ENCODE measurements at regions not wholly inside any gene's neighbourhood (a gene's known extent, or its start where the extent isn't known, plus 50 kb on each side); places are given as distances from the start of the nearest gene placed in this dataset.
"Not testable (repeated sequence)": the region's sequence is repeated elsewhere in the genome, so short reads cannot be mapped to it uniquely, and the experiment has no call there.

DNA sequence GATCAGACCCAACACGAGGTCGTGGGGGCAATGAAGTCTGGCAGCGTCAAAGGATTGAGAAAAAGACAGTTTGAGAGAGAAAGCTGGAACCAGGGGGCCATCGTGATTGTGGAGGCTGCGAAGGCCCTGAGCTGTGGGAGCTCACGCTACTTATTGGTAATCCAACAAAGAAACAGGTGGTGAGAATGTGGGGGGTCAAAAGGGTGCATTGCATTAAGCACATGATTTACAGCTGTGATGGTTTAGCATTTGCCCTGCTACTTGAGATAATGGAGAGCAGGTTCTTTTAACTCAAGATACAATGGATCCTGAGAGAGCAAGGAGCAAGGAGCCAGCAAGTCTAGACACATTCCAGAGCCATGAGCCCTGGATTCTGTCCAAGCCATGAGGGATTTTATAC, 276.8 kb upstream of the RRP15 start:
- H3K9me3 ChIP-seq (ENCODE audit: control insufficient read depth, insufficient read depth, low read length); H3K4me1 ChIP-seq (ENCODE audit: control insufficient read depth, insufficient read depth, low read length); H3K36me3 ChIP-seq (ENCODE audit: control insufficient read depth, insufficient read depth, low read length); H3K27me3 ChIP-seq (ENCODE audit: control insufficient read depth, insufficient read depth, low read length); H3K4me3 ChIP-seq (ENCODE audit: low read depth, low read length); DNase-seq (ENCODE audit: low read depth in 4 of 6, low spot score in 6 of 6); H3K27ac ChIP-seq (ENCODE audit: low read depth, low read length): not testable (repeated sequence)
- WGBS (ENCODE audit: insufficient coverage): 22% methylated on average over 6 of the region's 6 CpGs

DNA sequence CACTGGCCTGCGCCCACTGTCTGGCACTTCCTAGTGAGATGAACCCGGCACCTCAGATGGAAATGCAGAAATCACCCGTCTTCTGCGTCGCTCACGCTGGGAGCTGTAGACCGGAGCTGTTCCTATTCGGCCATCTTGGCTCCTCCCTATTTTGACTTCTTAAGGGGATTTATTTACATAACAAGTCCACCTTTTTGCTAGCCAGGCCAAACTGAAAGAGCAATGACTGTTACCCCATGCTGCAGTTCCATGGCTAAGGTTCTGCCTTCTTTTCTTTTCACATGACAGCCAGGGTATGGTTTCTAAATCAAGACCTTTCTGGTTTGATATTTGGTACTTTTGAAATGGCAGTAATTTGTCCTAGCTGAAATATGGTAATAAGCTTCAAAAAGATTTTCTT, 270.0 kb upstream of the RRP15 start:
- H3K9me3 ChIP-seq (ENCODE audit: control insufficient read depth, insufficient read depth, low read length); H3K27ac ChIP-seq (ENCODE audit: low read depth, low read length); H3K4me3 ChIP-seq (ENCODE audit: low read depth, low read length); H3K36me3 ChIP-seq (ENCODE audit: control insufficient read depth, insufficient read depth, low read length); DNase-seq (ENCODE audit: low read depth in 4 of 6, low spot score in 6 of 6); H3K4me1 ChIP-seq (ENCODE audit: control insufficient read depth, insufficient read depth, low read length); H3K27me3 ChIP-seq (ENCODE audit: control insufficient read depth, insufficient read depth, low read length): not testable (repeated sequence)
- WGBS (ENCODE audit: insufficient coverage): no CpG with 5 or more reads among the region's 8 CpGs

DNA sequence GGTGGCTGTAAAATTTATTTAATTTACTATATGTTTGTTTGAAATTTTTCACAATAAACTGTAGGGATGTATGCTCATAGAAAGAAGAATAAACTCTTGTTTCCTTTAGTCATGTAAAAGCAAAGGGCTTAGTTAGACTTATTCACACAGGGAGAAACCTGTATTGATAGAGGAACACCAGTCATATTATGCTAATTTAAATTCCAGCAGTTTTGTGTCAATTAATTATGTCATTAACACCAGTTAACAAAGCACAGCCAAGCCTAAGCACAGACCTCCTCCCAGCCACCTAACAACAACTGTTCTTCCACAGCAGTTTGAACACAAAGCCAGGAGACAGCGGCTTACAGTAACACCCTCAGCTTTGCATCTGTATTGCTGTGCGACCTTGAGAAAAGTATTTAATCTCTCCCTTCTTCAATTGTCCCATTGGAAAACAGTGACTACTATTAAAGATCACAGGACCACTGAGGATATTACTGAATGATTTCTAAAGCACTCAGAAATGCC, 260.8 kb upstream of the RRP15 start:
- 40% methylated on average over 2 of the region's 2 CpGs for WGBS (ENCODE audit: insufficient coverage)
- no peaks in the 10 kb centered on the region for H3K27me3 ChIP-seq (ENCODE audit: control insufficient read depth, insufficient read depth, low read length)
- peak in 1 of 6 donors; percentile 26 for DNase-seq (ENCODE audit: low read depth in 4 of 6, low spot score in 6 of 6)
- H3K4me3 ChIP-seq (ENCODE audit: low read depth, low read length): no peak overlapping the region
- no peak overlapping the region for H3K27ac ChIP-seq (ENCODE audit: low read depth, low read length)
- no peaks in the 10 kb centered on the region for H3K4me1 ChIP-seq (ENCODE audit: control insufficient read depth, insufficient read depth, low read length)
- H3K9me3 ChIP-seq (ENCODE audit: control insufficient read depth, insufficient read depth, low read length): peaks cover 3% of the 10 kb centered on the region
- no peaks in the 10 kb centered on the region for H3K36me3 ChIP-seq (ENCODE audit: control insufficient read depth, insufficient read depth, low read length)

DNA sequence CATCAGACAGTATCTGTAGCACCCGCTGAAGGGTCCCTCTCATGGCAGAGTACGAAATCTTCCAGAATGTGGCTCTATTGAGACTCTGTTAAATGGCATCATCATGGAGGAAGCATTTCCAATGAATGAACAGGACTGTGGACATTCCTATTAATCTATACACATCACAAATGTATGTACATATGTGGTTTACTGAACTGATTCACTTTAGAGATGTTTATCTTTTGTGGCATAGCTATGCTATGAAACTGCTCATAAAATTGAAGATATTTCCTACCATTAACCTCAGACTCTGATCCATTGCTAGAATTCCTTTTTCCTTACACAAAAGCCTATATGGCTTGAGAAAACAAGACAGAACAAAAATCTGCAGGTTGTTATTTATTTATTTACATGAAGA, 259.6 kb upstream of the RRP15 start:
- no peak overlapping the region for H3K4me3 ChIP-seq (ENCODE audit: low read depth, low read length)
- 100% methylated on average over 1 of the region's 2 CpGs for WGBS (ENCODE audit: insufficient coverage)
- H3K27ac ChIP-seq (ENCODE audit: low read depth, low read length): no peak overlapping the region
- no peaks in the 10 kb centered on the region for H3K36me3 ChIP-seq (ENCODE audit: control insufficient read depth, insufficient read depth, low read length)
- peaks cover 3% of the 10 kb centered on the region for H3K9me3 ChIP-seq (ENCODE audit: control insufficient read depth, insufficient read depth, low read length)
- H3K27me3 ChIP-seq (ENCODE audit: control insufficient read depth, insufficient read depth, low read length): no peaks in the 10 kb centered on the region
- DNase-seq (ENCODE audit: low read depth in 4 of 6, low spot score in 6 of 6): no peak
- H3K4me1 ChIP-seq (ENCODE audit: control insufficient read depth, insufficient read depth, low read length): no peaks in the 10 kb centered on the region

DNA sequence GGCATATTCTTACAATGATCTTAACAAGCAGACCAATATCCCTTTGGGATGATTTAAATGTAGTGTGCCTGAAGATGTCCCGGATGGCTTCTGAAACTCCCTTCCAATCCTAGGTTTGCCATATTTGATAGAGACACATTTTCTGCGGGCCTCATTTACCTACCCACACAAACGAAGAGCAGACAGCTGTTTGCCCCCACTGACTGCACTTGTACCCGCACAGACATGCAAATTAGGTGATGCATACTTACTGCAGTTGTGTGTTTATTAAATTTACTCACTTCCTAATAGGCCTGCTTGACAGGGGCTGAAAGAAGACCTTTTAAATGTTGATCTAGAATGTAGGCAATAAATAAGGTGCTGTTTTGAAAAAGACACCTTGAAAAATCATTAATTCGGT, 257.9 kb upstream of the RRP15 start:
- no peak overlapping the region for H3K4me3 ChIP-seq (ENCODE audit: low read depth, low read length)
- no peak overlapping the region for H3K27ac ChIP-seq (ENCODE audit: low read depth, low read length)
- no CpG with 5 or more reads among the region's 5 CpGs for WGBS (ENCODE audit: insufficient coverage)
- no peaks in the 10 kb centered on the region for H3K36me3 ChIP-seq (ENCODE audit: control insufficient read depth, insufficient read depth, low read length)
- no peak for DNase-seq (ENCODE audit: low read depth in 4 of 6, low spot score in 6 of 6)
- H3K4me1 ChIP-seq (ENCODE audit: control insufficient read depth, insufficient read depth, low read length): peaks cover 3% of the 10 kb centered on the region
- H3K9me3 ChIP-seq (ENCODE audit: control insufficient read depth, insufficient read depth, low read length): no peaks in the 10 kb centered on the region
- H3K27me3 ChIP-seq (ENCODE audit: control insufficient read depth, insufficient read depth, low read length): peaks cover 6% of the 10 kb centered on the region

DNA sequence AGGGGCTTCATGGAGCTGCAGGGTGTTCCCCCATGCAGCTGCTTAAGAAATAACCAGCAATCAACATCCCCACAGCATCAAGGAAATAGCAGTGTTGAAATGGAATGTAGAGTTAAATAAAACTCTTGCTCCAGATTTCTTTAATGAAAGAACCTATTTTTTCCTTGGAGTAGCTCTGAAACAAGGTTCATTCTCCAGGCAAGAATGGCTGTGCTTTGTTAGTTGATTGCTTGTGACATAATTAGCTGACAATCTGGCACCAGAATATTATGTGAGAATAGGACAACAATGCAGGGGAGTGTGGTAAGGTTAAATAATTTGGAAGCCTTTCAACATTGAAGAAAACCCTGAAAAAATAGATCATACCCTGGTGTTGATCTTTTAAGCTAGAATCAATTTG, 254.2 kb upstream of the RRP15 start:
- H3K36me3 ChIP-seq (ENCODE audit: control insufficient read depth, insufficient read depth, low read length): no peaks in the 10 kb centered on the region

DNA sequence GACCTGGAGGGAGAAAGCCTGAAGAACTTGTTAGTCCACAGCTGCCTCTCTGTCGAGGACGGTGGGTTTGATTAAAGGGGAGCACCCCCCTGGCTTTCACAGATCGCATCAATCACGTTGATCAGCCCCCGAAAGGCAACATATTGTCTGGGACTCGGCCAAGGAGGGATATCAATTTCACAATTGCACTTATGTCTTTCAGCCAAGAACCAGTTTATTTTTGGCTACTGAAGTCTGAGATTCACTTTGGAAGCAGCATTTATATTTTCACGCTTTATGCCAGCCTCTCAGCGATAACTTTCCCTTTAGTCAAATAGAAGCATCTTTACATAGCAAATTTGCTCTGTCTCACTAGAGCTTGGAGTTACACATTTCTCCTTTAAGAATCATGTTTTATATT, 253.2 kb upstream of the RRP15 start:
- Histone ChIP-seq H3K9me3 (ENCODE audit: control insufficient read depth, insufficient read depth, low read length) (no peaks in the 10 kb centered on the region), H3K36me3 (ENCODE audit: control insufficient read depth, insufficient read depth, low read length) (no peaks in the 10 kb centered on the region), H3K27ac (ENCODE audit: low read depth, low read length) (no peak overlapping the region), H3K4me3 (ENCODE audit: low read depth, low read length) (peak overlapping the region; percentile 10), H3K4me1 (ENCODE audit: control insufficient read depth, insufficient read depth, low read length) (peaks cover 3% of the 10 kb centered on the region), H3K27me3 (ENCODE audit: control insufficient read depth, insufficient read depth, low read length) (peaks cover 6% of the 10 kb centered on the region)
- DNase-seq (ENCODE audit: low read depth in 4 of 6, low spot score in 6 of 6): peak in 2 of 6 donors; percentile 43 to 86
- WGBS (ENCODE audit: insufficient coverage): 19% methylated on average over 8 of the region's 8 CpGs

More for the DNA sequence above, 254.2 kb upstream of the RRP15 start:
- H3K27me3 ChIP-seq (ENCODE audit: control insufficient read depth, insufficient read depth, low read length): peaks cover 6% of the 10 kb centered on the region
- peak in 2 of 6 donors; percentile 24 to 29 for DNase-seq (ENCODE audit: low read depth in 4 of 6, low spot score in 6 of 6)
- H3K9me3 ChIP-seq (ENCODE audit: control insufficient read depth, insufficient read depth, low read length): no peaks in the 10 kb centered on the region
- no peak overlapping the region for H3K4me3 ChIP-seq (ENCODE audit: low read depth, low read length)
- H3K27ac ChIP-seq (ENCODE audit: low read depth, low read length): no peak overlapping the region
- peaks cover 3% of the 10 kb centered on the region for H3K4me1 ChIP-seq (ENCODE audit: control insufficient read depth, insufficient read depth, low read length)

DNA sequence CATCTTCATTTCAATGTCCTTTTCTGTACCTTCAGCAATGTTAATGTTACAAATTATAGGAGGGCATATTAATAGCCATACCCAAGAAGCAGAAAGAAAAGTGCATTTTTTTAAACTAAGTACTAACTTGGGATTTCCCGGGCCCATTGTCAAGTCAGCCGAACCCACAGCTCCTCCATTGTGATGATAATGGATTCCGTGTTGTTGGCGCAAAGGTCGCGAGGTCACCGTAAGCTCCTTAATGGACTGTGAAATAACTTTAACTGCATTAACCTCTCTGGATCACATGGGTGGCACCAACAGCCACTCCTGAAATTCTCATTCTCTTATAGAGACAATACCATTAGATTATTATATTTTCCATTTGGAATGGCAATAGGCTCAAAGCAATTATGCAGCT, 250.6 kb upstream of the RRP15 start:
- H3K27ac ChIP-seq (ENCODE audit: low read depth, low read length): no peak overlapping the region
- H3K27me3 ChIP-seq (ENCODE audit: control insufficient read depth, insufficient read depth, low read length): peaks cover 6% of the 10 kb centered on the region
- H3K4me3 ChIP-seq (ENCODE audit: low read depth, low read length): no peak overlapping the region
- H3K4me1 ChIP-seq (ENCODE audit: control insufficient read depth, insufficient read depth, low read length): peaks cover 3% of the 10 kb centered on the region
- H3K9me3 ChIP-seq (ENCODE audit: control insufficient read depth, insufficient read depth, low read length): peaks cover 1% of the 10 kb centered on the region
- WGBS (ENCODE audit: insufficient coverage): no CpG with 5 or more reads among the region's 7 CpGs
- no peak for DNase-seq (ENCODE audit: low read depth in 4 of 6, low spot score in 6 of 6)
- no peaks in the 10 kb centered on the region for H3K36me3 ChIP-seq (ENCODE audit: control insufficient read depth, insufficient read depth, low read length)

DNA sequence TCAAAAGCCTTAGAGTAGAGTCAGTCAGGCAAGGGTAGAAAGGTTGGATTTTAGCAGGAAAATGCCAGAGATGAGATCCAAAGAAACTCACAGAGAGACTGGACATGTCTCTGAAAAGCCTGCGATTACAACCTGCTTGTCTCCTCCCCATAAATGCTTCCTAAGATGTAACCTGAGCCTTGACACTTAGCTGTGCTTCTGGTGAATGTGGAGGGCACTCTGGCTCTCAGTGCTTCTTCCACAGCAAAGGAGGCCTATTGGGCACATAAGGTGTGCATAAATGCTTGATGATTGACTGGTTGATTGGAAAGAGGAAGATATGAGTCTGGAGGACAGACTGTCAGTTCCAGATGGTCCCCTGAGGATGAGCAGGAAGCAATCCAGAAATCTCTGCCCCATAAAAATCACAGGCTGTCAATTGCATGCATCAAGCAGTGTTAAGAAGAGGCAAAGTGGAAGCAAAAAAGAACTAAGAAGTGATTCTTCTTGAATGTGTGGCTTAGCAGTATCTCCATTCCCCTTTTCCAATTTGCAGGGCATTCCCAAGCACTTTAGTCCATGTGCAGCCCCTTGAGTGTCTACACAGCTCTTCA, 236.2 kb upstream of the RRP15 start:
- no CpG with 5 or more reads among the region's 1 CpG for WGBS (ENCODE audit: insufficient coverage)
- Histone ChIP-seq H3K4me1 (ENCODE audit: control insufficient read depth, insufficient read depth, low read length) (no peaks in the 10 kb centered on the region), H3K36me3 (ENCODE audit: control insufficient read depth, insufficient read depth, low read length) (no peaks in the 10 kb centered on the region), H3K9me3 (ENCODE audit: control insufficient read depth, insufficient read depth, low read length) (no peaks in the 10 kb centered on the region), H3K4me3 (ENCODE audit: low read depth, low read length) (no peak overlapping the region), H3K27ac (ENCODE audit: low read depth, low read length) (no peak overlapping the region), H3K27me3 (ENCODE audit: control insufficient read depth, insufficient read depth, low read length) (no peaks in the 10 kb centered on the region)
- DNase-seq (ENCODE audit: low read depth in 4 of 6, low spot score in 6 of 6): peak in 1 of 6 donors; percentile 53

DNA sequence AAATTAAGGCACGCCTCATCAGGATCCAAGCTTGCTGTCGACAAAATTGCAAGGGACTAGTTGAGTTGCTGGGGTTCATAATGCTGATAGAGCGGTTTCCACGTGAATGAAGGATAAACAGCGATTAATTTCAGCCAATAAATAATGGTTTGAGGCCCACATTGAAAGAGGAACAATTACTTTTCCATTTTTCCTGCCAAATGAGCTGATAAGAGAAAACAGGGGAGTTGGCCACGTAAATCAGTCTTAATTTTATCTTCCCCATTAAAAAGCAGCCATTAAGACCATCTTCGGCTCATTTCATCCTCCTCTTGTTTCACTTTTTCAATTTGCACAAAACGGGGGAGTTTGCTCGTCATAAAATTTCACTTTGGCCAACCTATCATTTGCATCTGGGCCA, 235.5 kb upstream of the RRP15 start:
- no CpG with 5 or more reads among the region's 9 CpGs for WGBS (ENCODE audit: insufficient coverage)
- peak in 2 of 6 donors; percentile 13 to 63 for DNase-seq (ENCODE audit: low read depth in 4 of 6, low spot score in 6 of 6)
- Histone ChIP-seq H3K27ac (ENCODE audit: low read depth, low read length) (no peak overlapping the region), H3K27me3 (ENCODE audit: control insufficient read depth, insufficient read depth, low read length) (no peaks in the 10 kb centered on the region), H3K4me3 (ENCODE audit: low read depth, low read length) (no peak overlapping the region), H3K4me1 (ENCODE audit: control insufficient read depth, insufficient read depth, low read length) (no peaks in the 10 kb centered on the region), H3K36me3 (ENCODE audit: control insufficient read depth, insufficient read depth, low read length) (no peaks in the 10 kb centered on the region), H3K9me3 (ENCODE audit: control insufficient read depth, insufficient read depth, low read length) (no peaks in the 10 kb centered on the region)

Data from spinal cord (tissue), 9 donors.